Trophoblast cell (in vitro differentiated cells and primary cell): ENCODE measurements at regions not wholly inside any gene's neighbourhood (a gene's known extent, or its start where the extent isn't known, plus 50 kb on each side); places are given as distances from the start of the nearest gene placed in this dataset.

Experiments
- DNase-seq, 2 donors: peaks; one replicate each; pipeline ENCODE4 v3.0.0-alpha.2; 2016
- H2AFZ ChIP-seq: 2 replicates; pipeline ENCODE4 v1.6.1; 2013; ENCODE audit warnings: low read length, moderate library complexity, mild to moderate bottlenecking; ENCODE audit not compliant: insufficient read depth, poor library complexity
- H2AK5ac ChIP-seq: 2 replicates; pipeline ENCODE4 v1.6.1; 2013; ENCODE audit warnings: mild to moderate bottlenecking, low read length
- H2BK120ac ChIP-seq: 2 replicates; pipeline ENCODE4 v1.6.1; 2013; ENCODE audit warnings: low read length, mild to moderate bottlenecking, moderate library complexity; ENCODE audit not compliant: insufficient read depth, poor library complexity
- H2BK12ac ChIP-seq: 2 replicates; pipeline ENCODE4 v1.6.1; 2013; ENCODE audit warnings: mild to moderate bottlenecking, low read length, moderate library complexity
- H2BK5ac ChIP-seq: 2 replicates; pipeline ENCODE4 v1.6.1; 2013; ENCODE audit warnings: low read length, low read depth, moderate library complexity, mild to moderate bottlenecking; ENCODE audit not compliant: poor library complexity
- H3K14ac ChIP-seq: 2 replicates; pipeline ENCODE4 v1.6.1; 2013; ENCODE audit warnings: mild to moderate bottlenecking, low read length
- H3K18ac ChIP-seq: 2 replicates; pipeline ENCODE4 v1.6.1; 2013; ENCODE audit warnings: mild to moderate bottlenecking, low read length
- H3K23ac ChIP-seq: 2 replicates; pipeline ENCODE4 v1.6.1; 2013; ENCODE audit warnings: low read length
- H3K27ac ChIP-seq: 2 replicates; pipeline ENCODE4 v1.5.1; 2013; ENCODE audit warnings: low read depth, mild to moderate bottlenecking, inconsistent platforms, low read length, moderate library complexity
- H3K27me3 ChIP-seq: 2 replicates; pipeline ENCODE4 v1.6.1; 2013; ENCODE audit warnings: inconsistent platforms, mild to moderate bottlenecking, low read length, moderate library complexity; ENCODE audit not compliant: insufficient read depth
- H3K36me3 ChIP-seq, 2 experiments: 1 replicate in 1 of 2; 2 replicates in 1 of 2; pipeline ENCODE4 v1.6.1; 2013; ENCODE audit warnings: low read length in 2 of 2, mild to moderate bottlenecking in 2 of 2, moderate library complexity in 1 of 2; ENCODE audit not compliant: insufficient read depth in 2 of 2, control insufficient read depth in 1 of 2
- H3K4ac ChIP-seq: 2 replicates; pipeline ENCODE4 v1.6.1; 2013; ENCODE audit warnings: low read depth, mild to moderate bottlenecking, low read length, moderate library complexity
- H3K4me1 ChIP-seq, 2 experiments: 1 replicate in 1 of 2; 2 replicates in 1 of 2; pipeline ENCODE4 v1.6.1; 2013; ENCODE audit warnings: low read length in 2 of 2, mild to moderate bottlenecking in 2 of 2, moderate library complexity in 1 of 2; ENCODE audit not compliant: insufficient read depth in 2 of 2, control insufficient read depth in 1 of 2
- H3K4me2 ChIP-seq: 2 replicates; pipeline ENCODE4 v1.6.1; 2013; ENCODE audit warnings: inconsistent platforms, mild to moderate bottlenecking, low read length, moderate library complexity
- H3K4me3 ChIP-seq: 2 replicates; pipeline ENCODE4 v1.5.1; 2013; ENCODE audit warnings: mild to moderate bottlenecking, low read depth, low read length, inconsistent platforms
- H3K79me1 ChIP-seq: one replicate; pipeline ENCODE4 v1.6.1; 2013; ENCODE audit warnings: low read length
- H3K79me2 ChIP-seq: 2 replicates; pipeline ENCODE4 v1.6.1; 2013; ENCODE audit warnings: low read length, mild to moderate bottlenecking; ENCODE audit not compliant: control insufficient read depth, insufficient read depth, poor library complexity
- H3K9ac ChIP-seq: 2 replicates; pipeline ENCODE4 v1.6.1; 2013; ENCODE audit warnings: mild to moderate bottlenecking, low read length
- H3K9me3 ChIP-seq: 2 replicates; pipeline ENCODE4 v1.6.1; 2013; ENCODE audit warnings: low read depth, mild to moderate bottlenecking, control low read depth, inconsistent platforms, low read length; ENCODE audit not compliant: insufficient read depth
- H4K12ac ChIP-seq: 2 replicates; pipeline ENCODE4 v1.6.1; 2013; ENCODE audit warnings: low read depth, mild to moderate bottlenecking, low read length, moderate library complexity
- H4K8ac ChIP-seq: 2 replicates; pipeline ENCODE4 v1.6.1; 2013; ENCODE audit warnings: low read depth, mild to moderate bottlenecking, low read length, moderate library complexity
- H4K91ac ChIP-seq: one replicate; pipeline ENCODE4 v1.6.1; 2013; ENCODE audit warnings: low read depth, mild to moderate bottlenecking, low read length, moderate library complexity
- WGBS: extraction: QIAGEN DNeasy Blood & Tissue Kit; methylation state at CpG from one replicate; pipeline ENCODE4 v1.1.7; 2013; ENCODE audit warnings: missing lambda C conversion rate; ENCODE audit not compliant: insufficient read length, insufficient coverage; ENCODE audit errors: extremely low coverage; 5-methylcytosine and 5-hydroxymethylcytosine counted together

- no peaks in the 10 kb centered on the region for H3K9me3 ChIP-seq
- H3K18ac ChIP-seq = no peak overlapping the region
- H3K27ac ChIP-seq = no peak overlapping the region
- peaks cover 2% of the 10 kb centered on the region for H3K79me2 ChIP-seq
- no peak overlapping the region for H4K91ac ChIP-seq
- peaks cover 13 to 14% of the 10 kb centered on the region in 2 experiments for H3K4me1 ChIP-seq
- no peak overlapping the region for H2AK5ac ChIP-seq
- H3K14ac ChIP-seq = no peak overlapping the region
- no peak overlapping the region for H3K4ac ChIP-seq
- H3K4me3 ChIP-seq = no peak overlapping the region
- no peak for DNase-seq
- peaks cover 13% of the 10 kb centered on the region for H3K79me1 ChIP-seq
- no peak overlapping the region for H3K4me2 ChIP-seq
- H4K12ac ChIP-seq = no peak overlapping the region
- H2AFZ ChIP-seq = no peak overlapping the region
- no peaks in the 10 kb centered on the region for H3K36me3 ChIP-seq
- no peak overlapping the region for H3K23ac ChIP-seq
- no peak overlapping the region for H3K9ac ChIP-seq
- no CpG with 5 or more reads among the region's 5 CpGs for WGBS
- H2BK12ac ChIP-seq = peak overlapping the region; percentile 22
- no peaks in the 10 kb centered on the region for H3K27me3 ChIP-seq
- peak overlapping the region; percentile 28 for H4K8ac ChIP-seq
- no peak overlapping the region for H2BK5ac ChIP-seq
- H2BK120ac ChIP-seq = no peak overlapping the region
These were observed 167.8 kb upstream of the TUT7 start for GRCh38 chr9:86521977-86522376.

- WGBS = no CpG with 5 or more reads among the region's 4 CpGs
- no peaks in the 10 kb centered on the region for H3K27me3 ChIP-seq
- H3K4ac ChIP-seq = no peak overlapping the region
- no peak overlapping the region for H3K27ac ChIP-seq
- H2BK120ac ChIP-seq = no peak overlapping the region
- no peak overlapping the region for H3K4me2 ChIP-seq
- H2AK5ac ChIP-seq = no peak overlapping the region
- no peaks in the 10 kb centered on the region for H3K36me3 ChIP-seq
- H3K14ac ChIP-seq = no peak overlapping the region
- H3K79me1 ChIP-seq = peaks cover 12% of the 10 kb centered on the region
- H3K9me3 ChIP-seq = no peaks in the 10 kb centered on the region
- H3K18ac ChIP-seq = no peak overlapping the region
- H2AFZ ChIP-seq = no peak overlapping the region
- H2BK5ac ChIP-seq = peak overlapping the region; percentile 44
- H4K91ac ChIP-seq = no peak overlapping the region
- H3K23ac ChIP-seq = no peak overlapping the region
- H2BK12ac ChIP-seq = no peak overlapping the region
- H4K8ac ChIP-seq = no peak overlapping the region
- H3K79me2 ChIP-seq = no peaks in the 10 kb centered on the region
- H3K4me1 ChIP-seq = peaks cover 8% of the 10 kb centered on the region in 2 experiments
- DNase-seq = peak in 1 of 2 donors; percentile 36
- H4K12ac ChIP-seq = no peak overlapping the region
- H3K4me3 ChIP-seq = no peak overlapping the region
- no peak overlapping the region for H3K9ac ChIP-seq
These were observed 167.1 kb upstream of the TUT7 start for GRCh38 chr9:86521322-86521721.

- Histone ChIP-seq H2AFZ (no peak overlapping the region), H3K79me1 (peaks cover 4% of the 10 kb centered on the region), H3K14ac (no peak overlapping the region), H3K4me3 (no peak overlapping the region), H3K36me3 (no peaks in the 10 kb centered on the region), H2BK5ac (no peak overlapping the region), H3K23ac (no peak overlapping the region), H3K27ac (no peak overlapping the region), H3K9me3 (no peaks in the 10 kb centered on the region), H3K4me1 (no peaks in the 10 kb centered on the region), H2BK120ac (no peak overlapping the region), H4K8ac (no peak overlapping the region), H4K91ac (no peak overlapping the region), H3K79me2 (no peaks in the 10 kb centered on the region), H4K12ac (no peak overlapping the region), H2AK5ac (no peak overlapping the region), H3K4ac (no peak overlapping the region), H2BK12ac (no peak overlapping the region), H3K9ac (no peak overlapping the region), H3K18ac (no peak overlapping the region), H3K4me2 (no peak overlapping the region), H3K27me3 (no peaks in the 10 kb centered on the region)
- DNase-seq = no peak
These were observed 164.9 kb upstream of the TUT7 start for GRCh38 chr9:86519066-86519615.

- Histone ChIP-seq H4K12ac (no peak overlapping the region), H2AK5ac (no peak overlapping the region), H3K36me3 (no peaks in the 10 kb centered on the region), H3K27me3 (no peaks in the 10 kb centered on the region), H3K23ac (no peak overlapping the region), H3K79me1 (peaks cover 4% of the 10 kb centered on the region), H2AFZ (no peak overlapping the region), H3K4me2 (no peak overlapping the region), H3K4me1 (peaks cover 0 to 2% of the 10 kb centered on the region in 2 experiments), H3K9ac (no peak overlapping the region), H2BK5ac (no peak overlapping the region), H3K4ac (no peak overlapping the region), H3K27ac (no peak overlapping the region), H3K9me3 (no peaks in the 10 kb centered on the region), H3K4me3 (no peak overlapping the region), H4K8ac (no peak overlapping the region), H2BK12ac (no peak overlapping the region), H3K79me2 (no peaks in the 10 kb centered on the region), H4K91ac (no peak overlapping the region), H3K18ac (no peak overlapping the region), H2BK120ac (no peak overlapping the region), H3K14ac (no peak overlapping the region)
- WGBS = no CpG with 5 or more reads among the region's 1 CpG
- DNase-seq = no peak
These were observed 163.3 kb upstream of the TUT7 start for GRCh38 chr9:86517475-86517874.
